HG03432 (cell line): ENCODE measurements at regions not wholly inside any gene's neighbourhood (a gene's known extent, or its start where the extent isn't known, plus 50 kb on each side); places are given as distances from the start of the nearest gene placed in this dataset.

Experiments used
- ATAC-seq: cut with Tn5 transposase; IDR thresholded peaks from one replicate; pipeline ENCODE4 v1.9.1; 2021; ENCODE audit warnings: mild to moderate bottlenecking, moderate library complexity; ENCODE audit not compliant: unreplicated experiment

- no peak for ATAC-seq
These were observed 93.4 kb downstream of the TENT4A start for GRCh38 chr5:6806668-6807067.

GRCh38 chr5:6808462-6808861 lies 95.2 kb downstream of the TENT4A start:
- no peak for ATAC-seq

- no peak for ATAC-seq
These were observed 97.6 kb downstream of the TENT4A start for GRCh38 chr5:6810641-6811405.

GRCh38 chr5:6812091-6812490 lies 98.9 kb downstream of the TENT4A start:
- no peak for ATAC-seq

- no peak for ATAC-seq
These were observed 99.8 kb downstream of the TENT4A start for GRCh38 chr5:6812800-6813731.

- no peak for ATAC-seq
These were observed 101.6 kb downstream of the TENT4A start for GRCh38 chr5:6814816-6815215.

GRCh38 chr5:6818594-6819511 lies 105.6 kb downstream of the TENT4A start:
- no peak for ATAC-seq

- no peak for ATAC-seq
These were observed 106.3 kb downstream of the TENT4A start for GRCh38 chr5:6819521-6819920.

GRCh38 chr5:6820851-6821479 lies 107.7 kb downstream of the TENT4A start:
- ATAC-seq: peak; percentile 61

- ATAC-seq: no peak
These were observed 108.8 kb downstream of the TENT4A start for GRCh38 chr5:6822068-6822467.

GRCh38 chr5:6822556-6823343 lies 109.5 kb downstream of the TENT4A start:
- no peak for ATAC-seq

- no peak for ATAC-seq
These were observed 110.8 kb downstream of the TENT4A start for GRCh38 chr5:6823996-6824395.

GRCh38 chr5:6825678-6826244 lies 112.5 kb downstream of the TENT4A start:
- no peak for ATAC-seq

- ATAC-seq: no peak
These were observed 113.5 kb downstream of the TENT4A start for GRCh38 chr5:6826756-6827155.

- ATAC-seq: peak; percentile 65
These were observed 114.4 kb downstream of the TENT4A start for GRCh38 chr5:6827526-6828219.

- ATAC-seq: peak; percentile 88
These were observed 116.0 kb downstream of the TENT4A start for GRCh38 chr5:6829150-6829784.

- ATAC-seq: no peak
These were observed 117.5 kb downstream of the TENT4A start for GRCh38 chr5:6830643-6831239.
